GM18907 (cell line): ENCODE measurements at regions not wholly inside any gene's neighbourhood (a gene's known extent, or its start where the extent isn't known, plus 50 kb on each side); places are given as distances from the start of the nearest gene placed in this dataset.
"Not testable (repeated sequence)": the region's sequence is repeated elsewhere in the genome, so short reads cannot be mapped to it uniquely, and the experiment has no call there.

Source experiments
- ATAC-seq: cut with Tn5 transposase; IDR thresholded peaks from one replicate; pipeline ENCODE4 v1.9.1; 2021; ENCODE audit warnings: mild to moderate bottlenecking, moderate library complexity; ENCODE audit not compliant: unreplicated experiment

GRCh38 chr15:59835776-59836175 is 146.7 kb upstream of the BNIP2 start:
- ATAC-seq, result no peak

GRCh38 chr15:59834528-59834927 is 145.4 kb upstream of the BNIP2 start:
- ATAC-seq, result no peak

GRCh38 chr15:59833366-59833765 is 144.2 kb upstream of the BNIP2 start:
- no peak for ATAC-seq

- ATAC-seq, result no peak
Measured at GRCh38 chr15:59830873-59831272, 141.8 kb upstream of the BNIP2 start.

GRCh38 chr15:59830098-59830497 is 141.0 kb upstream of the BNIP2 start:
- ATAC-seq, result no peak

- ATAC-seq, result no peak
Measured at GRCh38 chr15:59828861-59829260, 139.7 kb upstream of the BNIP2 start.

- no peak for ATAC-seq
Measured at GRCh38 chr15:59828263-59828662, 139.1 kb upstream of the BNIP2 start.

- no peak for ATAC-seq
Measured at GRCh38 chr15:59825901-59826300, 136.8 kb upstream of the BNIP2 start.

GRCh38 chr15:59821286-59821685 is 132.2 kb upstream of the BNIP2 start:
- ATAC-seq, result no peak

- no peak for ATAC-seq
Measured at GRCh38 chr15:59819092-59819491, 130.0 kb upstream of the BNIP2 start.

- ATAC-seq, result no peak
Measured at GRCh38 chr15:59818336-59818735, 129.2 kb upstream of the BNIP2 start.

GRCh38 chr15:59817834-59818233 is 128.7 kb upstream of the BNIP2 start:
- ATAC-seq, result no peak

- no peak for ATAC-seq
Measured at GRCh38 chr15:59817053-59817452, 127.9 kb upstream of the BNIP2 start.

GRCh38 chr15:59814409-59814808 is 125.3 kb upstream of the BNIP2 start:
- no peak for ATAC-seq

- ATAC-seq, result no peak
Measured at GRCh38 chr15:59812889-59813288, 123.8 kb upstream of the BNIP2 start.

- ATAC-seq, result no peak
Measured at GRCh38 chr15:59812250-59812870, 123.2 kb upstream of the BNIP2 start.

GRCh38 chr15:59803293-59803966 is 114.3 kb upstream of the BNIP2 start:
- ATAC-seq, result not testable (repeated sequence)

GRCh38 chr15:59801649-59802048 is 112.5 kb upstream of the BNIP2 start:
- no peak for ATAC-seq

- ATAC-seq, result no peak
Measured at GRCh38 chr15:59798605-59798917, 109.4 kb upstream of the BNIP2 start.

GRCh38 chr15:59797756-59798604 is 108.9 kb upstream of the BNIP2 start:
- no peak for ATAC-seq

GRCh38 chr15:59794229-59794886 is 105.2 kb upstream of the BNIP2 start:
- no peak for ATAC-seq

GRCh38 chr15:59792359-59792758 is 103.2 kb upstream of the BNIP2 start:
- no peak for ATAC-seq
